NCI-H146 treated with DMSO at 0.1 percent for 48 hours (cell line): ENCODE measurements at regions not wholly inside any gene's neighbourhood (a gene's known extent, or its start where the extent isn't known, plus 50 kb on each side); places are given as distances from the start of the nearest gene placed in this dataset.
A peak's percentile ranks its signal among the peaks of the same experiment; 100 is the strongest.
"Not testable (repeated sequence)": the region's sequence is repeated elsewhere in the genome, so short reads cannot be mapped to it uniquely, and the experiment has no call there.

ENCODE experiments used
- DNase-seq: peaks from one replicate; lab custom pipeline; 2025; ENCODE audit not compliant: unreplicated experiment; lab: John Stamatoyannopoulos, UW

GRCh38 chr17:47066841-47067682, 88.0 kb upstream of the RPRML start:
- DNase-seq: peak; percentile 70

DNA sequence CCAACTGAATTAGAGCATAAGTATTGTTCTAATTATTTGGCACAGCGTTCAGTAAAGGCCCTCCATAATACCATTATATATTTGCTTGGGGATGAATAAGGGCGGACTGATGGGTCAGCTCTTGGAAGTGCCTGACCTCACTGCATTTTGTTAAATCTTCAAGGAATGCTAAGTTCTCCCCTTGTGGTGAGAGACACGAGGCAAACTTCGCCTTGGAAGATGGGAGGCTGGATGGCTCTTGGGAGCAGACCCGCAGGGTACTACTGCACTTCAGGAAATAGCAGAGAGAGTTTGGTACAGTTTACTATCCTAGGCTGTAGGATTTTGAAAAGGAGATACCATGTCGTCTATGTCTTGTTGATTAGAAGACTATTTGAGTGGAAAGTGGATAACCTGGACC, 87.0 kb upstream of the RPRML start:
- DNase-seq: no peak

- DNase-seq: no peak
Measured at GRCh38 chr17:47064684-47065083, 85.6 kb upstream of the RPRML start.

- DNase-seq: no peak
Measured at GRCh38 chr17:47063475-47063874, 84.4 kb upstream of the RPRML start.

- DNase-seq: not testable (repeated sequence)
Measured at GRCh38 chr17:47062851-47063250, 83.8 kb upstream of the RPRML start.

GRCh38 chr17:47060005-47060404, 81.0 kb upstream of the RPRML start:
- DNase-seq: not testable (repeated sequence)

DNA sequence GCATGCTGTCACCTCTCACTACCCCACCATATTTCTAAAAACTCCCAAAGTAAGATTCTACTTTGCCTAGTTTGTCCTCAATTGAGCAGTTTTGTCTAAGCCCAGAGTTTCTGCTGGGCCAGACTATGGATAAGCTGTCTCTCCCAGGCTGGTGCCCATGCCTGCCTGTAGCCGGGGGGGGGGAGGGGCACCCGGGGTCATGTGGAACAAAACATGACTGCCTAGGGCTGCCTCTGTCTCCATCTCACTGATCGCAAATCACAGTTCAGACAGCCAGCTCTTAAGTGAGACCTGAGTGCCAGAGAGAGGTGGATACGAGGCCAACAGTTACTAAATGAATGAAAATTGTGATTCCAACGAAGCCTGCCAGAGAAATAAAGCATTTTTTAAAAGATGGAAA, 78.8 kb upstream of the RPRML start:
- no peak for DNase-seq

- not testable (repeated sequence) for DNase-seq
Measured at GRCh38 chr17:47057279-47057678, 78.2 kb upstream of the RPRML start.

- DNase-seq: not testable (repeated sequence)
Measured at GRCh38 chr17:47056687-47057086, 77.6 kb upstream of the RPRML start.
